ENCODE measurements at regions not wholly inside any gene's neighbourhood (a gene's known extent, or its start where the extent isn't known, plus 50 kb on each side); places are given as distances from the start of the nearest gene placed in this dataset.
A peak's percentile ranks its signal among the peaks of the same experiment; 100 is the strongest.

DNA sequence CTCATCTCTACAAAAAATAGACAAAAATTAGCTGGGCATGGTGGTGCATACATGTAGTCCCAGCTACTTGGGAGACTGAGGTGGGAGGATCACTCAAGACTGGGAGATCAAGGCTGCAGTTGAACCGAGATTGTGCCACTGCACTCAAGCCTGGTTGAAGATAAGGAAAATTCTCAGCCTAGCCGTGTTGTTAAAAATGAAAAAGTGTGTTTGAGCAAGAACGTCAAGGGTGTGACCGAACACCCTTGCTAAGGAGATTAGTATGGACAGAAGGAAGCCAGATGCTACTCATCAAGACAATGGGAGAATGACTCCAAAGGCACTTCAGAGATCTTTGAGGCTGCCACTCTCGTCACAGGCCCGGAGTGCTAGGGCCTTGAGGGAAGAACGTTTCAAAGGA, 70.0 kb upstream of the NDUFV2 start (continued):
- TF ChIP-seq ZNF592 (IDR thresholded peaks at IDR 0.05) (peak; percentile 72), TEAD4 (IDR thresholded peaks at IDR 0.05; ENCODE audit: low read length) (peak; percentile 71), TEAD4 (CRISPR knock-in tag; IDR thresholded peaks at IDR 0.05; ENCODE audit: borderline replicate concordance) (no peak), ATF4 (CRISPR knock-in tag; IDR thresholded peaks at IDR 0.05) (no peak), EHMT2 (IDR thresholded peaks at IDR 0.05) (peak; percentile 85), LCOR (CRISPR knock-in tag; IDR thresholded peaks at IDR 0.05) (no peak), BDP1 (IDR thresholded peaks at IDR 0.05; ENCODE audit: insufficient read depth, insufficient read length) (no peak), MTA3 (IDR thresholded peaks at IDR 0.05; ENCODE audit: borderline replicate concordance) (peak; percentile 52), POLR2AphosphoS5 (IDR thresholded peaks at IDR 0.05; ENCODE audit: control insufficient read depth, insufficient read depth, low read depth, low read length) (peak; percentile 47; the same call in 1 of the 2 replicates), CC2D1A (IDR thresholded peaks at IDR 0.05) (peak; percentile 38; the same call in 1 of the 2 replicates), NCOR1 (IDR thresholded peaks at IDR 0.05) (peak; percentile 84), TCFL5 (CRISPR knock-in tag; conservative IDR thresholded peaks at IDR 0.05) (no peak), ARNT (IDR thresholded peaks at IDR 0.05) (peak in 1 of 2 experiments; percentile 42; a peak in 1 of 4 replicates), CTBP1 (IDR thresholded peaks at IDR 0.05; ENCODE audit: borderline replicate concordance) (peak; percentile 28; the same call in 1 of the 2 replicates), HLTF (IDR thresholded peaks at IDR 0.05) (0 out of 2 replicates have a peak, but pooled peaks have one; percentile 45), NR3C1 (CRISPR knock-in tag; IDR thresholded peaks at IDR 0.05) (no peak), CEBPB (tag; IDR thresholded peaks at IDR 0.05) (peak; percentile 65), SP1 (CRISPR knock-in tag; IDR thresholded peaks at IDR 0.05) (no peak), ZNF146 (CRISPR knock-in tag; IDR thresholded peaks at IDR 0.05; ENCODE audit: unreplicated experiment) (no peak), CBFB (CRISPR knock-in tag; IDR thresholded peaks at IDR 0.05) (no peak), MEF2D (tag; conservative IDR thresholded peaks at IDR 0.05; ENCODE audit: low read depth) (peak; percentile 77; the same call in 1 of the 2 replicates)
- TF ChIP-seq, protein P1, sequence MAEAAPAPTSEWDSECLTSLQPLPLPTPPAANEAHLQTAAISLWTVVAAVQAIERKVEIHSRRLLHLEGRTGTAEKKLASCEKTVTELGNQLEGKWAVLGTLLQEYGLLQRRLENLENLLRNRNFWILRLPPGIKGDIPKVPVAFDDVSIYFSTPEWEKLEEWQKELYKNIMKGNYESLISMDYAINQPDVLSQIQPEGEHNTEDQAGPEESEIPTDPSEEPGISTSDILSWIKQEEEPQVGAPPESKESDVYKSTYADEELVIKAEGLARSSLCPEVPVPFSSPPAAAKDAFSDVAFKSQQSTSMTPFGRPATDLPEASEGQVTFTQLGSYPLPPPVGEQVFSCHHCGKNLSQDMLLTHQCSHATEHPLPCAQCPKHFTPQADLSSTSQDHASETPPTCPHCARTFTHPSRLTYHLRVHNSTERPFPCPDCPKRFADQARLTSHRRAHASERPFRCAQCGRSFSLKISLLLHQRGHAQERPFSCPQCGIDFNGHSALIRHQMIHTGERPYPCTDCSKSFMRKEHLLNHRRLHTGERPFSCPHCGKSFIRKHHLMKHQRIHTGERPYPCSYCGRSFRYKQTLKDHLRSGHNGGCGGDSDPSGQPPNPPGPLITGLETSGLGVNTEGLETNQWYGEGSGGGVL (CRISPR knock-in tag; IDR thresholded peaks at IDR 0.05) = no peak

Data from K562 (cell line).